ENCODE measurements at regions not wholly inside any gene's neighbourhood (a gene's known extent, or its start where the extent isn't known, plus 50 kb on each side); places are given as distances from the start of the nearest gene placed in this dataset.

DNA sequence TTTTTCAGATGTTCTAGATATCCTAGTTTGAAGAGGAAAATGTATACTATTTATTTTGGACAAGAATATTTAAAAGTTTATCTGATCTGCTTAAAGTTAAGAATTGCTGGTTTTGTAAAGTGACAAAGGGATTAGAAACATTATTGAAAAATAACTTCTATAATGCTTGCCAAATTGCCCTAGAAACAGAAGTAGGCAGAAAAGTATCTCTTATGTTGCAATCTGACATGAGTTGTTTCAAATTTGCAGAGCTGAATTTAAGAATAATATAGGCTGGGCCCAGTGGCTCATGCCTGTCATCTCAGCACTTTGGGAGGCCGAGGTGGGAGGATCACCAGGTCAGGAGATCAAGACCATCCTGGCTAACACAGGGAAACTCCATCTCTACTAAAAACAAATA, 777.1 kb downstream of the LIG4 start:
- Histone ChIP-seq H3K4me2 (ENCODE audit: low read depth, low read length, poor library complexity, severe bottlenecking) (no peak overlapping the region), H3K27ac (ENCODE audit: low read depth, low read length) (no peak overlapping the region)

GRCh38 chr13:107434347-107434746, 781.0 kb downstream of the LIG4 start:
- no peaks in the 10 kb centered on the region for H4K20me1 ChIP-seq (ENCODE audit: low read depth, low read length)
- H3K4me3 ChIP-seq (ENCODE audit: insufficient read depth, low read length, poor library complexity, severe bottlenecking), result no peak overlapping the region
- no peaks in the 10 kb centered on the region for H3K36me3 ChIP-seq (ENCODE audit: low read length)
- TF ChIP-seq EZH2phosphoT487 (conservative IDR thresholded peaks at IDR 0.05; ENCODE audit: low read length), result no peak
- TF ChIP-seq, protein P1, sequence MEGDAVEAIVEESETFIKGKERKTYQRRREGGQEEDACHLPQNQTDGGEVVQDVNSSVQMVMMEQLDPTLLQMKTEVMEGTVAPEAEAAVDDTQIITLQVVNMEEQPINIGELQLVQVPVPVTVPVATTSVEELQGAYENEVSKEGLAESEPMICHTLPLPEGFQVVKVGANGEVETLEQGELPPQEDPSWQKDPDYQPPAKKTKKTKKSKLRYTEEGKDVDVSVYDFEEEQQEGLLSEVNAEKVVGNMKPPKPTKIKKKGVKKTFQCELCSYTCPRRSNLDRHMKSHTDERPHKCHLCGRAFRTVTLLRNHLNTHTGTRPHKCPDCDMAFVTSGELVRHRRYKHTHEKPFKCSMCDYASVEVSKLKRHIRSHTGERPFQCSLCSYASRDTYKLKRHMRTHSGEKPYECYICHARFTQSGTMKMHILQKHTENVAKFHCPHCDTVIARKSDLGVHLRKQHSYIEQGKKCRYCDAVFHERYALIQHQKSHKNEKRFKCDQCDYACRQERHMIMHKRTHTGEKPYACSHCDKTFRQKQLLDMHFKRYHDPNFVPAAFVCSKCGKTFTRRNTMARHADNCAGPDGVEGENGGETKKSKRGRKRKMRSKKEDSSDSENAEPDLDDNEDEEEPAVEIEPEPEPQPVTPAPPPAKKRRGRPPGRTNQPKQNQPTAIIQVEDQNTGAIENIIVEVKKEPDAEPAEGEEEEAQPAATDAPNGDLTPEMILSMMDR (IDR thresholded peaks at IDR 0.05; ENCODE audit: insufficient read depth, low read length, poor library complexity, severe bottlenecking), result no peak
- H3K27ac ChIP-seq (ENCODE audit: low read depth, low read length), result no peak overlapping the region
- H3F3A ChIP-seq (ENCODE audit: insufficient read depth), result no peaks in the 10 kb centered on the region
- no peaks in the 10 kb centered on the region for H3K79me2 ChIP-seq (ENCODE audit: insufficient read depth, low read length)
- H3K9me2 ChIP-seq (replicated peaks; ENCODE audit: insufficient read depth, low read length), result no peaks in the 10 kb centered on the region
- no peak overlapping the region for H2AFZ ChIP-seq (ENCODE audit: low read depth, low read length, severe bottlenecking)
- no peaks in the 10 kb centered on the region for H3K27me3 ChIP-seq (ENCODE audit: low read length)
- H3K9me3 ChIP-seq (ENCODE audit: insufficient read depth, low read length), result no peaks in the 10 kb centered on the region
- no peak overlapping the region for H3K9ac ChIP-seq (ENCODE audit: low read length)
- H3K4me2 ChIP-seq (ENCODE audit: low read depth, low read length, poor library complexity, severe bottlenecking), result no peak overlapping the region

More for the DNA sequence above, 777.1 kb downstream of the LIG4 start:
- no peak overlapping the region for H3K9ac ChIP-seq (ENCODE audit: low read length)
- H3K9me3 ChIP-seq (ENCODE audit: insufficient read depth, low read length), result no peaks in the 10 kb centered on the region
- H3K36me3 ChIP-seq (ENCODE audit: low read length), result no peaks in the 10 kb centered on the region
- no peaks in the 10 kb centered on the region for H3F3A ChIP-seq (ENCODE audit: insufficient read depth)
- H3K79me2 ChIP-seq (ENCODE audit: insufficient read depth, low read length), result no peaks in the 10 kb centered on the region
- TF ChIP-seq, protein P1 (IDR thresholded peaks at IDR 0.05; ENCODE audit: insufficient read depth, low read length, poor library complexity, severe bottlenecking), result no peak
- no peak for TF ChIP-seq EZH2phosphoT487 (conservative IDR thresholded peaks at IDR 0.05; ENCODE audit: low read length)
- no peaks in the 10 kb centered on the region for H4K20me1 ChIP-seq (ENCODE audit: low read depth, low read length)
- no peak overlapping the region for H2AFZ ChIP-seq (ENCODE audit: low read depth, low read length, severe bottlenecking)
- H3K4me3 ChIP-seq (ENCODE audit: insufficient read depth, low read length, poor library complexity, severe bottlenecking), result no peak overlapping the region
- no peaks in the 10 kb centered on the region for H3K27me3 ChIP-seq (ENCODE audit: low read length)
- no peaks in the 10 kb centered on the region for H3K9me2 ChIP-seq (replicated peaks; ENCODE audit: insufficient read depth, low read length)

GRCh38 chr13:107427536-107427935, 787.8 kb downstream of the LIG4 start:
- no peaks in the 10 kb centered on the region for H3F3A ChIP-seq (ENCODE audit: insufficient read depth)
- no peaks in the 10 kb centered on the region for H3K9me3 ChIP-seq (ENCODE audit: insufficient read depth, low read length)
- H3K4me2 ChIP-seq (ENCODE audit: low read depth, low read length, poor library complexity, severe bottlenecking), result no peak overlapping the region
- no peaks in the 10 kb centered on the region for H3K79me2 ChIP-seq (ENCODE audit: insufficient read depth, low read length)
- no peaks in the 10 kb centered on the region for H4K20me1 ChIP-seq (ENCODE audit: low read depth, low read length)
- no peaks in the 10 kb centered on the region for H3K27me3 ChIP-seq (ENCODE audit: low read length)
- no peak overlapping the region for H3K27ac ChIP-seq (ENCODE audit: low read depth, low read length)
- H3K9ac ChIP-seq (ENCODE audit: low read length), result no peak overlapping the region
- H2AFZ ChIP-seq (ENCODE audit: low read depth, low read length, severe bottlenecking), result no peak overlapping the region
- H3K36me3 ChIP-seq (ENCODE audit: low read length), result no peaks in the 10 kb centered on the region
- no peaks in the 10 kb centered on the region for H3K9me2 ChIP-seq (replicated peaks; ENCODE audit: insufficient read depth, low read length)
- TF ChIP-seq, protein P1 (IDR thresholded peaks at IDR 0.05; ENCODE audit: insufficient read depth, low read length, poor library complexity, severe bottlenecking), result no peak
- no peak for TF ChIP-seq EZH2phosphoT487 (conservative IDR thresholded peaks at IDR 0.05; ENCODE audit: low read length)
- H3K4me3 ChIP-seq (ENCODE audit: insufficient read depth, low read length, poor library complexity, severe bottlenecking), result no peak overlapping the region

Data from SU-DHL-6 (cell line).